Umbilical cord (tissue), 1 donor: ENCODE measurements at regions not wholly inside any gene's neighbourhood (a gene's known extent, or its start where the extent isn't known, plus 50 kb on each side); places are given as distances from the start of the nearest gene placed in this dataset.

Experiments used
- DNase-seq: peaks from one replicate; pipeline ENCODE4 v3.0.0-alpha.2; 2015; ENCODE audit warnings: low spot score

DNA sequence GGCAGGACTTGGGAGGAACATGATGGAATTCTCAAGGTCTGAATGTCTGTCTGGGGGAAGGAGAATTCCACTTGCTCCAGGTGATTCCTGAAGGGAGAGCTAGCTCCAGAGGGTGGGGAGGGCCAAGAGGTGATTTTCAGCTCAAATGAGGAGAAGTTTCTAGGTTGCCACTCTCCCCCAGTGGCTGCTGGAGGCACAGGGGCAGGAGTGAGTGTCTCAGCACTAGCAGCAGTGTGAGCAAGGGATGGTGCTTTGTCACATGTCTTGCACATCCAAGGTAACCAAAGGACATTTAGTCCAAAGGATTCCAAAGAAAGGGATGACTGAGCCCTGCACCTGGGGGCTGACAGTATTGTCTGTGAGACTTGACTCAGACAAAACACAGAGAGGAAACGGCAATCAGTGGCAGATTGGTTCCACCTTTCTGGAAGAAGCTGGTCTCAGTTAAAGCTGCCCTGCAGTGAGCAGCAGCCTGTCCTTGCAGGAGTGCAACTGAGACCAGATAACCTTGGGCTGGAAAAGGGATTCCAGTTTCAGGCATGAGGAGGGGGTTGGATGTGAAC is 51.2 kb upstream of the PCBD1 start:
- no peak for DNase-seq

- peak; percentile 60 for DNase-seq
Measured at GRCh38 chr10:70940834-70941568, 52.6 kb upstream of the PCBD1 start.

DNA sequence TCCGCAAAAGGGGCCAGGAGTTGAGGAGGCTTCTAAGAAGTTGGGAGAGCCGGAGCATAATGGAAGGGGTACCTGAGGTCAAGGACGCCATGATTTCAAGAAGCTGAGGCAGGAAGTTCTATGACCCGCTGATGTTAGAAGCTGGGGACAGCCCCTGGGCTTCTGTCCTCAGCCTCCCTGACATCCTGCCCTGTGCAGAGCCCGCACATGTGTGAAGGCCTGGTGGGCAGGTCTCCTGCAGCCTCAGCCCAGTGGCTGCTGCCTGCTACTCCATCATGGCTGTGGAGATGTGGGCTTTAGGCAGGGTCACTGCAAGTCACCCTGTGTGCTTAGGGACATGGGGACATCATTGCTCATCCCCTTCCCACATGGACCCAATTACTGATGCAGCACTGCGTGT is 53.8 kb upstream of the PCBD1 start:
- DNase-seq, result no peak

GRCh38 chr10:70942725-70943124 is 54.4 kb upstream of the PCBD1 start:
- no peak for DNase-seq

GRCh38 chr10:70943249-70943648 is 54.9 kb upstream of the PCBD1 start:
- no peak for DNase-seq

DNA sequence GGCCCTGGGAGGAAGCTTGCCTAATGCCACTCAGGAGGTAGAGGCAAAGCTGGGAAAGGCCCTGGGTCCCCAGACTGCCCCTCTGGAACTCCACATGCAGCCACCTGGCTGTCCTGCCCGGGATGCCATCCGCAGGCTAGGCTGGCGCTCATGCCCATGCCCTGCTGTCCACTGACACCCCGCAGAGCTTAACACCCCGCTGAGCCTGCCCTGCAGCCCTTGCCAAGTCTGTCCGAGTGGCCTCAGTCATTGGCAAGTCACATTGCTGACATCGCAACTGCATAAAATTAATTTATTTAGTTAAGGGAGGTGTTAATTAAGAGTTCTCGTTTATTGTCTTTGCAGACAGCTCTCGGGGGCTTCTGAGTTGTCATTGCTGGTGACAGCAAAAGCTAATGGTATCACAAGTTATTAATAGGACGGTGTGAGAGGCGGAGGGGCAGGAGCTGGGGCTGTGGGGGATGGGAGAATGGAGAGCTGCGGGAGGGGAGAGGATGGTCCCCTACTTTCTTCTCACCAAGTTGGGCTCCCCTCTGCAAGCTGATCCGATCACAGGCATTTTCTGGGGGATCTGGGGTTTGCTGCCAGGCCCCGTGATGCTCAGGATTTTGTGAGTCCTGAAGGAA is 55.6 kb upstream of the PCBD1 start:
- no peak for DNase-seq

GRCh38 chr10:70950037-70950436 is 61.7 kb upstream of the PCBD1 start:
- no peak for DNase-seq

DNA sequence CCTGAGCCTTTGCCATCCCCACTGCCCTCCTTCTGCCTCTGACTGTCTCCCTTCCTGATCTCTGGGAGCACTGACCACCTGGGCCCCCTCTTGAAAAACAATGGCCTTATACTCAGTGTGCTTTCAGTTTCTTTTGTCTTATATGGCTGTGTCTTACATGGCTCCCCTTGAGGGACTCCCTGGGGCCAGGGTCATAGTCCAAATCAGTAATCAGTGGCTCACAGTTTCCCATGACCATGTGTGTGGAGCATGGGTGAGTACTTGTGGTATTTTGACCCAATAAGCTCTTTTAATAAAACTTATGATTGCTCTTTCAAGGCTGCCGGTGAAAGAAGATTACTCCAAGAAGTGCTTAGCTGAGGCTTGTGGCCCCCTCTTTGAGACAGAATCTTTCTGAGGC is 62.4 kb upstream of the PCBD1 start:
- DNase-seq, result no peak

DNA sequence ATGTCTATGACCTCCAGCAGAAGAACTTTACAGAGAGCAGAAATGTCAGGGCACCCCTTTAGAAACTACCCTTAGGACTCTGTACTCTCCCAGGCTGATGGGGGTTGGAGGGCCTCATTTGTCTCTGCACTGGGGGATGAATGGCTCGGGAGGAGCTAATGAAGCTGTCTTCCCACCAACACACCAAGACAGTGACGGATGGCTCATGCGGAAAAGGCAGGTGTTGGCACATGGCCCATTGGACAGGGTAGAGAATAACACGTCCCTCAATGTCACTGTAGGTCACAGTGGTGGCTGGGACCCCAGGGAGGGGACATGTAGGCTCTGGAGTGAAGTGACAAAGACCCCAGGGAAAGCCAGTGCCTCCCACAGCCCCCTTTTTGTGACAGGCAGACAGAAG is 64.0 kb upstream of the PCBD1 start:
- no peak for DNase-seq

DNA sequence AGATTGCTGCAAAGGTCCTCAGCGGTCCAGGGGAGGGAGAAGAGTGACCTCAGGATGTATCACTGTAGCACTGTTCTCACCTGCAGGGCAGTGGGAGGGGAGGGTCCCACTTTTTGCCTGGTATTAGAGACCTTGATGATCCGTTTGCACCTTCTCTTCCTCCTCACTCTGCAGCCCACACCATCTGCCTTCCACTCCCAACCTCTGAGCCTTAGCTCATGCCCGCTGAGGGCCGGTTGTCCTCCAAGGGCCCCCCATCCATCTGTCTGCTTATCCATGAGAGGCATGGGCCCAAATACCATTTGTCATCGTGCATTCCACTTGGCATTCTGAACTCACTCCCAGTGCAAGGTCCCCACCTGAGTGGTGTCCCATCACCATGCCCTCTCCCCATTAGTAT is 64.6 kb upstream of the PCBD1 start:
- no peak for DNase-seq

GRCh38 chr10:70954381-70955176 is 66.2 kb upstream of the PCBD1 start:
- DNase-seq, result no peak

DNA sequence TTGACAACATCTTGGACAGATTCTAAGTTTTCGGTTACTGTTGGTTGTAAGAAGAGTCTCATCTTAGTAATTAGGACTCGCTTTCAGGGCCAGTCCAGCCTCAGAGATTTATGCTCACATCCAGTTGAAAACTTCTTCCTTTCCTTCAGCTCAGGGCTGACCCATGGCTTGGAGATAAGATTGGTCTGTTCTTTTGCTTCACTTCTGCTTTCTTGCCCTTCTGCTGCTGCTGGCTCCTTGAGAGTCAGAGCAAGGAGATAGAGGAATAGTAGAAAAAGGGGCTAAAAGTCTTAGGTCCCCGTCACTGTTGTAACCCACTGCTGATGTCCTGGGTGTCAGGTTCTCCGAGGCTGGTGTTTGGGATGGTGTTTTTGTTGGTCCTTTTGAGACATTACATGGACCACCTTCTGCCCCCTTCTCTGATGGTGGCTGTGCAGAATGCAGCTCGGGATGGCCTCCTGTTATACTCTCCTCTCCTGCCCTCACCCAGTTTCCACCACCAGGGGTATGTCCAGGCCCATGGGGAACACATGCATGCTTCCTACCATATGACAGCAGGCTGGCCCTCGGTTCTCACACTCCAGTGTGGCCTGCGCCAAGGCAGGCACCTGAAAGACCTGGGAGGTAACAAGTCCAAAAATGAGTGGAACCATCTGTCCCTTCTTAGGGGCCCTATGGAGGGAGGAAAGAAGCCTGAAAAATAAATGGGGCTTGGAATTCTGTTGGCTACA is 67.8 kb upstream of the PCBD1 start:
- no peak for DNase-seq

DNA sequence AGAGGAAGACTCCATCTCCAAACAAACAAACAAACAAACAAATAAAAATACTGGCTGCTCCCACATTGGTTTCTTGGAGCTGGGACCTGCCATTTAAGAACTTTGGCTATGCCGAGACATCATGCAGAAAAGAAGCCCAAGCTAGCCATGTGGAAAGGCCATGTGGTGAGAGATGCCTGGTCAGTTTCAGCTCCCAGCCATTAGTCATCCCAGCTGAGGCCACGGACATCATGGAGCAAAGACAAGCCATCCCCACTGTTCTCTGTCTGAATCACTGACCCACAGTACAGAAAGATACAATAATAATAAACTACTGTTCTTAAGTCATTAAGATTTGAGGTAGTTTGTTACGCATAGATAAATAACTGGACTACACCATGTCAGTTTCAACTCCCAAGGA is 70.0 kb upstream of the PCBD1 start:
- DNase-seq, result no peak

DNA sequence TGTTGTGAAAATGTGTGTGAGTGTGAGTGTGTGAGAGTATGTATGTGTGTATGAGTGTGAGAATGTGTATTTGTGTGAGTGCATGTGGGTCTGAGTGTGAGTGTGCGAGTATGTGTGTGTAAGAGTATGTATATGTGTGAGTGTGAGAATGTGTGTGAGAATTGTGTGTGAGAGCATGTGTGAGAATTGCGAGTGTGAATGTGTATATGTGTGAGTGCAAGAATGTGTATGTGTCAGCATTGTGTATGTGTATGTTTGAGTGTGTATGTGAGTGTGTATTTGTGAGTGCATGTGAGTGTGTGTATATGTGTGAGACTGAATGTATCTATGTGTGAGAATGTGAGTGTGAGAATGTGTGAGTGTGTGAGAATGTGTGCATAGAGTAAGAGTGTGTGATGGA is 72.0 kb upstream of the PCBD1 start:
- no peak for DNase-seq

DNA sequence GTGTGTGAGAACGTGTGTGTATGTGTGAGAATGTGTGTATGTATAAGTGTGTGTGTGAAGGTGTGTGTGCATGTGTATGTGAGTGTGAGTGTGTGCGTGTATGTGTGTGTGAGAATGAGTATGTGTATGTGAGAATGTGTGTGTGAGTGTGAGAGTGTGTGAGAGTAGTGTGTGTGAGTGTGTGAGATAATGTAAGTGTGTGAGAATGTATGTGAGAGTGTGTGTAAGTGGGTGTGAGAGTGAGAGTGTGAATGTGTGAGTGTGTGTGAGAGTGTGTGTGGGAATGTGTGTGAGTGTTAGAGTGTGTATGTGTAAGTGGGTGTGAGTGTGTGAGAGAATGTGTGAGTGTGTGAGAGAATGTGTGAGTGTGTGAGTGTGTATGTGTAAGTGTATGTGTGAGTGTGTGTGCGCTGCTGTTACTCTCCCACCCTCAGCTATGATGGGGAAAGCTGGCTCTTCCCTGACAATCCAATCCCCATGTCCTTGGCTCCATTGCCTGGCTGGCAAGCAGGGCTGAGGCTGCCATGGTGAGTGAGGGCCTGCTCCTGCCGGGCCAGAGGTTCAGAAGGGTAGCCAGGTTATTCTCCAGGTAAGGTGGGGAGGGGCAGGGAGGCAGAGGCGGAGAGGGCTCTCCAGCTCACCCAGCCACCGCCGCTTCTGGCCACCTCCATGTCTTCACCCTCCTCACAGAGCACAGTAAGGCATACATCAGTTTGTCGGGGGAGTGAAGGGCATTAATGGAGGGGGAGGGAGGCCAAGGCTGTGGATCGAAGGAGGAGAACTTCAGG is 72.6 kb upstream of the PCBD1 start:
- no peak for DNase-seq

GRCh38 chr10:70962686-70963085 is 74.3 kb upstream of the PCBD1 start:
- no peak for DNase-seq

GRCh38 chr10:70963271-70963670 is 74.9 kb upstream of the PCBD1 start:
- no peak for DNase-seq

- no peak for DNase-seq
Measured at GRCh38 chr10:70964245-70964644, 75.9 kb upstream of the PCBD1 start.

- no peak for DNase-seq
Measured at GRCh38 chr10:70964881-70965280, 76.5 kb upstream of the PCBD1 start.

- DNase-seq, result no peak
Measured at GRCh38 chr10:70965566-70965965, 77.2 kb upstream of the PCBD1 start.
